ENCODE measurements at regions not wholly inside any gene's neighbourhood (a gene's known extent, or its start where the extent isn't known, plus 50 kb on each side); places are given as distances from the start of the nearest gene placed in this dataset.
"Not testable (repeated sequence)": the region's sequence is repeated elsewhere in the genome, so short reads cannot be mapped to it uniquely, and the experiment has no call there.

- intact Hi-C loops (cut with micrococcal nuclease), result no loop called here
- POLR2A ChIA-PET, result no interaction called here
- CTCF ChIA-PET, result no interaction called here
- ATAC-seq (ENCODE audit: low read depth) (no peak), DNase-seq (no peak)
- H3K27ac Mint-ChIP-seq, result no peak overlapping the region
- no peaks in the 10 kb centered on the region for H3K36me3 Mint-ChIP-seq (ENCODE audit: low read depth)
- H3K4me1 Mint-ChIP-seq, result peaks cover 2% of the 10 kb centered on the region
- H3K4me3 Mint-ChIP-seq, result no peak overlapping the region
- no peaks in the 10 kb centered on the region for H3K9me3 Mint-ChIP-seq
- H3K27me3 Mint-ChIP-seq, result no peaks in the 10 kb centered on the region
- TF ChIP-seq CTCF (IDR thresholded peaks at IDR 0.05), result no peak
Observed at GRCh38 chr1:185388815-185389214, 71.8 kb upstream of the IVNS1ABP start.

- ATAC-seq (ENCODE audit: low read depth) (no peak), DNase-seq (no peak)
- no peaks in the 10 kb centered on the region for H3K36me3 Mint-ChIP-seq (ENCODE audit: low read depth)
- peaks cover 2% of the 10 kb centered on the region for H3K4me1 Mint-ChIP-seq
- no peak for TF ChIP-seq CTCF (IDR thresholded peaks at IDR 0.05)
- intact Hi-C loops (cut with micrococcal nuclease), result no loop called here
- H3K4me3 Mint-ChIP-seq, result no peak overlapping the region
- no peak overlapping the region for H3K27ac Mint-ChIP-seq
- H3K27me3 Mint-ChIP-seq, result no peaks in the 10 kb centered on the region
- no peaks in the 10 kb centered on the region for H3K9me3 Mint-ChIP-seq
- ChIA-PET POLR2A (no interaction called here), CTCF (no interaction called here)
Observed at GRCh38 chr1:185388346-185388745, 71.3 kb upstream of the IVNS1ABP start.

GRCh38 chr1:185385991-185386390, 68.9 kb upstream of the IVNS1ABP start:
- H3K4me1 Mint-ChIP-seq, result peaks cover 2% of the 10 kb centered on the region
- H3K9me3 Mint-ChIP-seq, result no peaks in the 10 kb centered on the region
- ChIA-PET POLR2A (no interaction called here), CTCF (interaction anchor here (1.2 kb wide), 1 partner anchor 69 kb away, joined by 4 read pairs; the partner anchor contains the start of gene IVNS1ABP)
- H3K36me3 Mint-ChIP-seq (ENCODE audit: low read depth), result no peaks in the 10 kb centered on the region
- H3K27ac Mint-ChIP-seq, result no peak overlapping the region
- no peak for DNase-seq
- no peak for TF ChIP-seq CTCF (IDR thresholded peaks at IDR 0.05)
- ATAC-seq (ENCODE audit: low read depth), result no peak
- intact Hi-C loops (cut with micrococcal nuclease), result no loop called here
- no peak overlapping the region for H3K4me3 Mint-ChIP-seq
- H3K27me3 Mint-ChIP-seq, result no peaks in the 10 kb centered on the region

- POLR2A ChIA-PET; H3K9me3 Mint-ChIP-seq; H3K36me3 Mint-ChIP-seq (ENCODE audit: low read depth); H3K27me3 Mint-ChIP-seq; ATAC-seq (ENCODE audit: low read depth); H3K4me3 Mint-ChIP-seq; intact Hi-C loops (cut with micrococcal nuclease); DNase-seq; CTCF ChIA-PET; H3K27ac Mint-ChIP-seq; H3K4me1 Mint-ChIP-seq: not testable (repeated sequence)
Observed at GRCh38 chr1:185383805-185384204, 66.8 kb upstream of the IVNS1ABP start.

- ATAC-seq (ENCODE audit: low read depth) (no peak), DNase-seq (no peak)
- ChIA-PET POLR2A (no interaction called here), CTCF (no interaction called here)
- H3K36me3 Mint-ChIP-seq (ENCODE audit: low read depth), result no peaks in the 10 kb centered on the region
- H3K9me3 Mint-ChIP-seq, result no peaks in the 10 kb centered on the region
- H3K4me3 Mint-ChIP-seq, result no peak overlapping the region
- intact Hi-C loops (cut with micrococcal nuclease), result no loop called here
- H3K27ac Mint-ChIP-seq, result no peak overlapping the region
- no peaks in the 10 kb centered on the region for H3K27me3 Mint-ChIP-seq
- no peak for TF ChIP-seq CTCF (IDR thresholded peaks at IDR 0.05)
- peaks cover 12% of the 10 kb centered on the region for H3K4me1 Mint-ChIP-seq
Observed at GRCh38 chr1:185377831-185378230, 60.8 kb upstream of the IVNS1ABP start.

GRCh38 chr1:185376840-185377635, 60.0 kb upstream of the IVNS1ABP start:
- intact Hi-C loops (cut with micrococcal nuclease), result no loop called here
- DNase-seq (no peak), ATAC-seq (ENCODE audit: low read depth) (no peak)
- H3K36me3 Mint-ChIP-seq (ENCODE audit: low read depth), result no peaks in the 10 kb centered on the region
- ChIA-PET CTCF (no interaction called here), POLR2A (no interaction called here)
- no peaks in the 10 kb centered on the region for H3K27me3 Mint-ChIP-seq
- H3K9me3 Mint-ChIP-seq, result no peaks in the 10 kb centered on the region
- no peak overlapping the region for H3K27ac Mint-ChIP-seq
- no peak for TF ChIP-seq CTCF (IDR thresholded peaks at IDR 0.05)
- peaks cover 12% of the 10 kb centered on the region for H3K4me1 Mint-ChIP-seq
- H3K4me3 Mint-ChIP-seq, result no peak overlapping the region

Measured in activated B cell treated with CpG ODN at 0.5 μM for 24 hours (primary cell).